Transverse colon (tissue), 3 donors: ENCODE measurements at regions not wholly inside any gene's neighbourhood (a gene's known extent, or its start where the extent isn't known, plus 50 kb on each side); places are given as distances from the start of the nearest gene placed in this dataset.

Experiments used
- POLR2A ChIP-seq: fragments of 450-650 bp; IDR thresholded peaks from one replicate; pipeline ENCODE4 v1.6.1; 2016; ENCODE audit warnings: antibody characterized with exemption, mild to moderate bottlenecking, moderate library complexity
- TF ChIP-seq, protein P1 (sequence below), 5 experiments: fragments of 200-600 bp in 3 of 5; fragments of 450-650 bp in 2 of 5; sonication (generic) in 3 of 5; IDR thresholded peaks; 1 replicate in 2 of 5; 2 replicates in 3 of 5; pipeline ENCODE4 v1.5.1; 2016 to 2017; ENCODE audit warnings: antibody characterized with exemption in 5 of 5, inconsistent platforms in 3 of 5, mild to moderate bottlenecking in 2 of 5, moderate library complexity in 1 of 5

- no peak for TF ChIP-seq POLR2A
- TF ChIP-seq, protein P1, sequence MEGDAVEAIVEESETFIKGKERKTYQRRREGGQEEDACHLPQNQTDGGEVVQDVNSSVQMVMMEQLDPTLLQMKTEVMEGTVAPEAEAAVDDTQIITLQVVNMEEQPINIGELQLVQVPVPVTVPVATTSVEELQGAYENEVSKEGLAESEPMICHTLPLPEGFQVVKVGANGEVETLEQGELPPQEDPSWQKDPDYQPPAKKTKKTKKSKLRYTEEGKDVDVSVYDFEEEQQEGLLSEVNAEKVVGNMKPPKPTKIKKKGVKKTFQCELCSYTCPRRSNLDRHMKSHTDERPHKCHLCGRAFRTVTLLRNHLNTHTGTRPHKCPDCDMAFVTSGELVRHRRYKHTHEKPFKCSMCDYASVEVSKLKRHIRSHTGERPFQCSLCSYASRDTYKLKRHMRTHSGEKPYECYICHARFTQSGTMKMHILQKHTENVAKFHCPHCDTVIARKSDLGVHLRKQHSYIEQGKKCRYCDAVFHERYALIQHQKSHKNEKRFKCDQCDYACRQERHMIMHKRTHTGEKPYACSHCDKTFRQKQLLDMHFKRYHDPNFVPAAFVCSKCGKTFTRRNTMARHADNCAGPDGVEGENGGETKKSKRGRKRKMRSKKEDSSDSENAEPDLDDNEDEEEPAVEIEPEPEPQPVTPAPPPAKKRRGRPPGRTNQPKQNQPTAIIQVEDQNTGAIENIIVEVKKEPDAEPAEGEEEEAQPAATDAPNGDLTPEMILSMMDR (IDR thresholded peaks at IDR 0.05), result no peak
Measured at GRCh38 chr3:162879021-162879562, 1382.5 kb downstream of the OTOL1 start.
